HG02588 (cell line): ENCODE measurements at regions not wholly inside any gene's neighbourhood (a gene's known extent, or its start where the extent isn't known, plus 50 kb on each side); places are given as distances from the start of the nearest gene placed in this dataset.

Experiments used
- ATAC-seq: cut with Tn5 transposase; IDR thresholded peaks from one replicate; pipeline ENCODE4 v1.9.1; 2021; ENCODE audit warnings: mild to moderate bottlenecking, moderate library complexity; ENCODE audit not compliant: unreplicated experiment

GRCh38 chr7:10216462-10216861 is 757.2 kb upstream of the PHF14 start:
- ATAC-seq = no peak

GRCh38 chr7:10221084-10221483 is 752.6 kb upstream of the PHF14 start:
- ATAC-seq = no peak

GRCh38 chr7:10222976-10223375 is 750.7 kb upstream of the PHF14 start:
- no peak for ATAC-seq

GRCh38 chr7:10225275-10225674 is 748.4 kb upstream of the PHF14 start:
- no peak for ATAC-seq

- no peak for ATAC-seq
These were observed 736.4 kb upstream of the PHF14 start for GRCh38 chr7:10237306-10237705.

GRCh38 chr7:10238641-10239040 is 735.0 kb upstream of the PHF14 start:
- ATAC-seq = no peak

- no peak for ATAC-seq
These were observed 733.9 kb upstream of the PHF14 start for GRCh38 chr7:10239695-10240345.

GRCh38 chr7:10245406-10245805 is 728.3 kb upstream of the PHF14 start:
- ATAC-seq = no peak

GRCh38 chr7:10257438-10257837 is 716.2 kb upstream of the PHF14 start:
- ATAC-seq = no peak

GRCh38 chr7:10266976-10267375 is 706.7 kb upstream of the PHF14 start:
- ATAC-seq = no peak

GRCh38 chr7:10268034-10268433 is 705.6 kb upstream of the PHF14 start:
- no peak for ATAC-seq

GRCh38 chr7:10282909-10283308 is 690.8 kb upstream of the PHF14 start:
- ATAC-seq = no peak

GRCh38 chr7:10284001-10284400 is 689.7 kb upstream of the PHF14 start:
- ATAC-seq = no peak

- no peak for ATAC-seq
These were observed 674.3 kb upstream of the PHF14 start for GRCh38 chr7:10299384-10299783.

- no peak for ATAC-seq
These were observed 673.1 kb upstream of the PHF14 start for GRCh38 chr7:10300577-10300976.

- ATAC-seq = no peak
These were observed 665.4 kb upstream of the PHF14 start for GRCh38 chr7:10308276-10308675.

GRCh38 chr7:10312942-10313341 is 660.7 kb upstream of the PHF14 start:
- no peak for ATAC-seq

- no peak for ATAC-seq
These were observed 657.8 kb upstream of the PHF14 start for GRCh38 chr7:10315881-10316280.

GRCh38 chr7:10316488-10316887 is 657.2 kb upstream of the PHF14 start:
- ATAC-seq = no peak

- ATAC-seq = no peak
These were observed 648.3 kb upstream of the PHF14 start for GRCh38 chr7:10325395-10325794.

- no peak for ATAC-seq
These were observed 630.6 kb upstream of the PHF14 start for GRCh38 chr7:10343108-10343507.

GRCh38 chr7:10346032-10346431 is 627.6 kb upstream of the PHF14 start:
- no peak for ATAC-seq

- no peak for ATAC-seq
These were observed 617.9 kb upstream of the PHF14 start for GRCh38 chr7:10355816-10356215.
